Activated effector memory CD4-positive, alpha-beta T cell treated with anti-CD3 and anti-CD28 coated beads, Interleukin-2, amount 50 U/mL, for 16 hours (primary cell): ENCODE measurements at regions not wholly inside any gene's neighbourhood (a gene's known extent, or its start where the extent isn't known, plus 50 kb on each side); places are given as distances from the start of the nearest gene placed in this dataset.
"Not testable (repeated sequence)": the region's sequence is repeated elsewhere in the genome, so short reads cannot be mapped to it uniquely, and the experiment has no call there.

Source experiments
- DNase-seq: peaks from one replicate; pipeline ENCODE4 v3.0.0-alpha.2; 2020

GRCh38 chr2:122523143-122523542, 767.7 kb downstream of the TSN start:
- no peak for DNase-seq

DNA sequence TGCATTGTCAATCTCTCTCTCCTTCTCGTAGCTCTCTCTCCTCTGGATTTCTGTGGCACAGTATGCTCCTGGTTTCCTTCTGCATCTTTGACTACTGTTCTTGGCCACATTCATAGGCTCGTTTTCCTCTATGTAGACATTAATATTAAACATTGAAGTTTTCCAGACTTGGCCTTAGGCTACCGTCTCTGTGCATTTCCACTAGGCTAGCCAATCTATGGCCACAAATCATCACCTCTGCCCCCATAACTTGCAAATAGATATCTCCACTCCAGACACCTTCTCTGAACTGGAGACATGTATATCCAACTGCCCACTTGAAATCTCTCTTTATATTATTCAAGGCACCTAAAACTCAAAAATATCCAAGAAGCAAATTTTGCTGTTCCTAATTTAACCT, 768.5 kb downstream of the TSN start:
- DNase-seq = no peak

- DNase-seq = no peak
Measured at GRCh38 chr2:122525336-122525735, 769.9 kb downstream of the TSN start.

GRCh38 chr2:122528061-122528460, 772.6 kb downstream of the TSN start:
- no peak for DNase-seq

DNA sequence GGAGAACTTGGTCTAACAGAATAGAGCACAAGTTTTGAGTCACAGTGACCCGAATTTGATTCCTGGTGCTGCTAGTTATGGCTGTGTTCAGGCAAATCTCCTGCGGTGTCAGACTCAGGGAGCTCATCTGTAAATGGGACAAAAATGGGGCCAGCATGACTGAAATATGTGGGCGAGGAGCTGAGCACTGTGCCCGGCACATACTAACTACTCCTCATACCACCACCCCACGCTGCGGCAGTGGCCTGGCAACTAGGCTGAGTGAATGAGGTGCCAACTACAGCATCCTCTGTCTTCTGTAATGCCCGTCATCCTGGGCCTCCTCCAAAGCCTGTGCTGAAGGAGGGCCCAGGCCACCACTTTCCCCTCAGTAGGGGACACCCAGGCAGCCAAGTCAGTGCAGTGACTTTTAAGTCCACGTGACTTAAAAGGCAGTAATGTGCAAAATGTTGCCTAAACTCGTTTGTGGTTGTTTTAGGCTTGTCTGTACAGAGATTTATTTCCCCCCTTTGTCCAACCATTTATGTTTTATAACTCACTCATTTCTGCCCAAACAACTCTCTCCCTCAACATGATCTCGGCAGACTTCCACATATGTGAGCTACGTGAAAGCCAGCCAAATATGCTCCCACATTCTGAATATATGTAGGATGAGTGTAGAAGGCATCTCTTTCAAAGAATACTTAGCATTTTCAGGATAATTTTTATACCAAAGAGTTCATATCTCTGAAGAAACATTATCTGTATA, 773.7 kb downstream of the TSN start:
- no peak for DNase-seq

DNA sequence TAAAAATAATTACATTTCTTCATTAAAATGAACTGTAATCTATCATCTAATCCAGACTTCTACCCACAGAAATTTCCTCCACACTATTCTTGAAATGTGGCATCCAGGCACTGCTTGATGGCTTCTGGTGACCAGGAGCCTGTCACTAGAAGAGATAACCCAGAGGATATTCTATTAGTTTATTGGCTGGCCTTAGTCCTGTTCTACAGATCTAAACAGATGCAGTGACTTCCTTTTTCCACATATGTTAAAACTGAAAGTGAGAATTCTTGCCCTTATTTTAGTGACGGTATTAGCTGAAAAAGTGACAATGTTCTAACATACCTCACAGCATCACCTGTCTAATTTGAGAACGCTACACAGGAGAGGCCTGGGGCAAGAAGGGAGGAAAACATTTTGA, 775.4 kb downstream of the TSN start:
- DNase-seq = no peak

DNA sequence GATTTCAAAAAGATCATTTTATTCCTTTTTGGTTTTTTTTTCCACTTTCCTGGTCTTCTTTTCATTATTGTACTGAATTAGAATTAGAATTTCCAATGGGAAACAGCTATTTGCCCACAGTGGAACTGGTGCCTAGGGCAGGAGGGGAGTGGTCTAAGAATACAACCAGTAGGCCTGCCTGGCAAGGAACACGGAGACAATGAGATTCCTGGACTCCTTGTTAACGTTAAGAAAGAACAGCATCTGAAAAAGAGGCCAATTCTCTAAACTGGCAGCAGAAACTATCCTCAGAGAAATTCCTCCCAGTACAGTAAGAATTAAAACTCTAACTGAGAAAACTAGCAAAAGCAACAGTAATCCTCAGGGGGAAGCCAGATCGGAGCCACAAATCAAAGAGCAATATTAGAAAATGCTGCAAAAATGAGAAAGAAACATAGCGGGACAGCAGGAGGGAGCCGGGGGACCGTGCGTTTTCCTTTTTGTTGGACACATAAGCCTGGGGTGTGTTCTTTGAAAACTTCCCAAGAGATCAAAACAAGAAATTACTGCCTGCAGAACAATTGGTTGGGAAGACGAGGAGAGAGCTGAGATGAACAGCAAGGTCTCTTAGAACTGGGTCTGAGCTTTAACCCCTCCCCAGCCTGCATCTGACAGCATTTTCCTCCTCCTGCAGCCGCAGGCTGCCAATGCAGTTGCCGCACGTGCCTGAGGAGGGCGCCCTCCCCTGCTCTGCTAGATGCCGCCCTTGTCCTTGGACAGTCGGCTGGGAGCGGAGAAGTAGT, 776.0 kb downstream of the TSN start:
- no peak for DNase-seq

- no peak for DNase-seq
Measured at GRCh38 chr2:122532072-122532344, 776.6 kb downstream of the TSN start.

- no peak for DNase-seq
Measured at GRCh38 chr2:122532481-122532880, 777.0 kb downstream of the TSN start.

DNA sequence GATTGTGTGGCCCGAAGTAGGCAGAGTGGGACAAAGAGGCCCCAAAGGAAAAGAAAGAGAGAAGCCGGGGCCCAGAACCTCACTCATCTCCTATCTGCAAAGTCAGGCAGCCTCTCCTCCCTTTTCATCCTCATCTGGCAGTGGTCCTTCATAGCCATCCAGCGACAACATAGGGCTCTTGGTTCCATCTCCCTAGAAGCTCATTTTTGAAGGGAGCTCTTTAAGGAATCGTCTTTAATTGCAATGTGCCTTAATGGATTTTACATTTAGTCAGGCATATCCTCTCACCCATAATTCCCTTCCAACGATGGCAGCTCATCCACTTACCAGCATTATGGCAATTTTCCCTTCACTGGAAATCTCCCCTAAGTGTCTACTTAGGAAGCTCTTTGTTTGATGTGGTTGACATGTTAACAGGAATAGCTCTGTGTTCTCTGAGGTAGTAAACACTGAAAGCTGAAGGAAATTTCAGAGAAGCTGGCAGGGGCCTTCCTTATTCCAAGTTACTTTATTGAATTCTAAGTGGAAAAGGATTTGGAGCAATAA, 780.6 kb downstream of the TSN start:
- no peak for DNase-seq

DNA sequence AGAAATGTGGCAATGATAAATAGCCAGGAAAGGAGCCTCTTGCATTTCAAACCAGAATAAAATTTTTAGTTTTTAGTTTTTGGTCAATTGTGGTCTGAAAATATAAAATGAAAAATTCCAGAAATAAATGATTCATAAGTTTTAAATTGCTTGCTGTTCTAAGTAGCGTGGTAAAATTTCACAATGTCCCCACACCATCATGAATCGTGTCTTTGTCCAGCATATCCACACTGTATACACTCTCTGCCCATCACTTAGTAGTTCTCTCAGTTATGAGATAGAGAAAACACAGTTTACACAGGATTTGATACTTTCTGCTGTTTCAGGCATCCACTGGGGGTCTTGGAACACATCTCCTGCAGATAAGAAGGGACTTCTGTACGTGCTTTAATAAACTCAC, 783.9 kb downstream of the TSN start:
- DNase-seq = no peak

DNA sequence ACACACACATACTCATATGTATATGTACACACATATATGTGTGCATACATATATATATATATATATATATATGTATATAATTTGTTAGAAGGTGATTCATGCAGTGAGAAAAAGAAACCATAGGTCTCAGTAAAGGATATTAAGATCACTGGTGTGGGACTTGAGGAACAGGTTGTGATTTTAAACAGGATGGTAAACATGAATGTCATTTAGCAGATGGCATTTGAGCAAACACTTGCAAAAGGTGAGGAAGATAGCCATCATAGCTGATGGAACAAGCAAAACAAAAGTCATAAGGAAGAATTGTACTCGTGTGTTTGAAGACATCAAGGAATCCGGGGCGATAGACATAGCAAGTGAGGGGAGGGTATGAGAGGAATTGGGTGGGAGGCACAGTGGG, 784.5 kb downstream of the TSN start:
- no peak for DNase-seq

DNA sequence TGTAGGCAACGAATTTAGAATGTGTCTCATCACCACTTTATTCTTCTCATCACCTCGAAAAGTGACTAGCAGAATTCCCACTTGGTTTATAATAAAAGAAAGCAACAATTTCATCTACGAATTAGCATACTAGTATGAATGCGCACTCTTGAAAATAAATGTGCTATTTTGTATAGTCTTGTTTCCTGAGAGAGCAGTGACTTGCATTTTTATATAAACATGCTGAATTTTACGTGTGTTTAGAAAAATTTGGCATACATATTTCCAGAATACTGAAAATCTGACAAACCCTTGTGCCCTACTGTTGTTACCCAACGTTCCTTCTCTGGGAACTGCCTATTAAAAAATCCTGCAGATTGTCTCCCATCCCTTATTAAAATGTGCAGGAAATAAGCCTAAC, 786.8 kb downstream of the TSN start:
- DNase-seq = no peak

DNA sequence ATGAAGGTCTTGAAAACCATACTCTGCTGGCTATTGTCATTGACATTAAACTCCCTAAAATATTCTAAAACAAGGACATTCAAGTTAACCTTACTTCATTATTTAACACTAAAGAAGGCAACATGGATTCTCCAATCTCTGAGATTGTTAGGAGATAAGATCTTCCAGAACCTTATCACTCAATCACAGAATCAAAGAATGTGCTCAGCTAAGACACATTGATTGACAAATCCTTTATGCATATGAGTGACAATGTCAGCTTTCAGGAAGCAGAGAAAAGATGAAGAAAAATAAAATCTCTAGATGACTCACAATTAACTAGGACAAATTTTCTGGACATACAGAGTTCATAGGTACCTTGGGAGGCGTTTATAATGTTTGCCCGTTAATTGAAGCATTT, 787.2 kb downstream of the TSN start:
- no peak for DNase-seq

DNA sequence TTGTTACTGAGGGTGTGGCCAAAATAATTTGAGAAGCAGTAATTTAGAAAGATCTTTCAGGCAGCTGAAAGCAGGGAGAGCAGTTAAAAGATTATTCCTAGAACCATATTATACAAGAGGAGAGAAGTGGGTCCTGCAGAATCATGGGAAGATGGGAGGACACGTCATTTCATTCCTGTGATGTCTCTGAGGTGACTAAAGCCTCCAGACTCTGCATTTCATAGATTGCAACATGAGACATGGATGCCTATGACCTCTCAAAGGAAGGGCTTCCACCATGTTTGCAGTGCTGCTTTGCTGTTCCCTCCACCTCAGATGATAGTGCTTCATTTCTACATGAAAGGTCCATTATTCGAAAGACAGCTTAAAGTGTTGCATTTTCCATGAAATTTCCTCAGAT, 788.4 kb downstream of the TSN start:
- DNase-seq = no peak

DNA sequence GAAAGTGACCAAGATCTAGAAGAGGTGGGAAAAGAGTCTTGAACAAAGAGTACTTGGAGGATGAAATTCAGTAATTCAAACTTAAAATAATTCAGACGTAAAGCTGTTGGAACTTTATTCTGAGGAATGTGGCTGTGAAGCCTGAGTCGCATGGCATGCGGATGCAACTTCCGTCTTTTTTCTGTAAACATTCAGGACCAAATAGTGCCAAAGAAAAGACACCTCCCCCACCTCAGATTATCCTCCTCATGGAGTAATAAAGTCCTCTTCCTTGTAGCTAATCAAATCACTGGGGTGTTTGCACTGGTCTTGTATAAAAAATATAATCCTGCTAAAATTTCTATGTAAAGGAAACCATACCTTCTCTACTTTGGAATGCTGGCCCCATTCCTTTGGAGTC, 790.4 kb downstream of the TSN start:
- no peak for DNase-seq

DNA sequence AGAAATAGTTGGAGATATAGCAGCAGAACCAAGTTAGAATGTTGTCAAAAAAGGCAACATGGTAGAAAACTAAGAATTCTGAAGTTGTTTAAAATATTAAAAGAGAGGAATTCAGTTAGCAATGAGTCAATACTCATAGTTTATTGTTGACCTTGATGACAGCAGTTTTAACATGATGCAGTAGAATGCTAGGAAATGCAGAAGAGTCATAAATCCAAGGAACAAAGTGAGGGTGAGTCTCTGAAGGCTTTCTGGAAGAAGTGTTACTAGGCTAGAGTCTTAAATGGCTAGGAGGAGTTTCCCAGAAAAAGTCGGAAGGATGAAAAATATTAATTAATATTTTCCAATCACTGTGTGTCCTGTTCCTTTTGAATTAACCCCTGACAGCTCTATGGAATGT, 807.3 kb downstream of the TSN start:
- no peak for DNase-seq

- no peak for DNase-seq
Measured at GRCh38 chr2:122563781-122564180, 808.3 kb downstream of the TSN start.

DNA sequence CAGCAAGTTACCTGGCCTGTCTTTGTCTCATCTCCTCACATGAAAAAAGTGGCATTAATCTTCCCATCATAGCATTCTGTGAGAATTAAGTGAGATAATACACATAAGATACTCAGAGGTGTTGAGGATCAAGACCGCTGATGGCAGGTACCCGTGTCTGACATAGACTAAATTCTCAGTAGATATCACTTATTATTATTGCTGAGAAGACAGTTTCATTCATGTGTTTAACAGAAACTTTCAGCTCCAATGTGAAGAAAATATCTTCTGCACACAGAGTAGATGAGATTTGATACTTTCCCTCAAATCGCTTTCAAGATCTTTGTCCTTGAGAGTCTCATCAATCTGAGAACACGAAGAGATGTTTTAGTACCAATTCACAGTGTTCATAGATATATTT, 809.4 kb downstream of the TSN start:
- no peak for DNase-seq

DNA sequence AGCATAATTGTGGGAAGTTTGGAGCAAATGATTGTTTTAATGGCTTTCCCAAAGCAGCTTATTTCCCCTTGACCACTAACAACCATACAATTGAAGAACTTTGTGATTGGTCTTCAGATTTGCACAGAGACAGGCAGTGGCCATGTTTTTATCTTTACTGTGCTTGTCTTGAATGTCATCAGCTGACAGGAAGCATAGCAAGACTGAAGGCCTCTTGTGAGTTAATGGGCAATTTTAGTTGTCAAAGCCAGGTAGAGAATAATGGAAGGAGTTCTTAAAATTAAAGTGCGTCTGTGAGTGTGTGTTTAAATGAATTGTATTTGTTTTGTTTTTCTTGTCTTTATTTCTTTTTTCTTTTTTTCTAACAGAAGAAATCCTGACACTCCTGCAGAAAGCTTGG, 809.9 kb downstream of the TSN start:
- no peak for DNase-seq

DNA sequence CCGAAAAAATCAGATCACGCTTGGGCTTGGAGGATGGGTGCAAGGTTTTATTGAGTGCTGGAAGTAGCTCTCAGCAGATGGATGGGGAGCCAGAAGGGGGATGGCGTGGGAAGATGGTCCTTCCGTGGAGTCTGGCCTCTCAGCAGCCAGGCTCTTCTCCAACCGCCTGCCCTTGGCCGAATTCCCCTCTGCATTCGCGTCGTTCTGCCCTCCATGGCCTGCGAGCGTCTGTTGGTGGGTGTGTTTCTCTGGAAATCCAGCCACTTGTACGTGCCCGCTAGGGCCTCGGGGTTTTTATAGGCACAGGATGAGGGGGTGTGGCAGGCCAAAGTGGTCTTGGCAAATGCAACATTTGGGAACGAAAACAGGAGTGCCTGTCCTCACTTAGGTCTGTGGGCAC, 815.2 kb downstream of the TSN start:
- DNase-seq = no peak

GRCh38 chr2:122571471-122571870, 816.0 kb downstream of the TSN start:
- not testable (repeated sequence) for DNase-seq

DNA sequence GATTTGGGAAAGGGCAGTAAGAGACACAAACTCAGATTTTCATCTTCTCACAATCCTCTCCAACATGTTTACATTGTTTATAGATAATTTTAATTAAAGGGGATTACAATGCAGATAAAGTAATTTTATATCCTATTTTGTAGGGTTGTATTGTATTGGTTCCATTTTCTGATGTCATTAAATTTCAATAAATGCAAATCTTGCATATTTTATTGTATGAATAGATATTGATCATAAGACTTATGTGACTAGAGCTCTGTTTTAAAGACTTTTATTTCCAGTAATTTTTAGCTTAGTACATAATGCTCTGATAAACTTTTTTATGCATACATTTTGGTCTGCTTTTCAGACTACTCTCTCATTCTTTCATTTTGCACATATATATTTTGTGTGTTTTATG, 819.6 kb downstream of the TSN start:
- no peak for DNase-seq

DNA sequence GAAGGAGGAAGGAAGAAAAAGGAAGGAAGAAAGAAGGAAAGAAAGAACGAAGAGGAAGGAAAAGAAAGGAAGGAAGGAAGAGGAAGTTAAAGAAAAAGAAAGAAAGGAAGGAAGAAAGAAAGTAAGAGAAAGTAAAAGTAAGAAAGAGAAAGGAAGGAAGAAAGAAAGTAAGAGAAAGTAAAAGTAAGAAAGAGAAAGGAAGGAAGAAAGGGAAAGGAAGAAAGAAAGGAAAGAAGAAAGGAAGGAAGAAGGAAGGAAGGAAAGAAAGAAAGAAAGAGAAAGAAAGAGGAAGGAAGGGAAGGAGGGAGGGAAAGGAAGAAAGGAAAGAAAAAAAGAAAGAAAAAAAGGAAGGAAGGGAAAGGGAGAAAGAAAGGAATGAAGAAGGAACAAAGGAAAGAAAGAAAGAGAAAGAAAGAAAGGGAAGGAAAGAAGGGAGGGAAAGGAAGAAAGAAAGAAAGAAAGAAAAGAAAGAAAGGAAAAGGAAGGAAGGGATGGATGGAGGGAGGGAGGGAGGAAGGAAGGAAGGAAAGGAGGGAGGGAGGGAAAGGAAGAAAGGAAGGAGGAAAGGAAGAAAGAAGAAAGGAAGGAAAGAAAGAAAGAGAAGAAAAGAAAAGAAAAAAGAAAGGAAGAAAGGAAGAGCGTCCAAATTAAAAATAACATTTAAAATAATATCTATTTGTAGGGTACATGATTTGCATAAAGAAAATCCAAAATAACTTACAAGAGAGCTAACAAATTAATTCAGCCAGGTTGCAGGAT, 827.9 kb downstream of the TSN start:
- no peak for DNase-seq
